Esophagus squamous epithelium (tissue), 5 donors: ENCODE measurements at regions not wholly inside any gene's neighbourhood (a gene's known extent, or its start where the extent isn't known, plus 50 kb on each side); places are given as distances from the start of the nearest gene placed in this dataset.

Experiments
- DNase-seq: peaks from one replicate; lab custom pipeline; 2025; lab: John Stamatoyannopoulos, UW
- H3K27ac ChIP-seq, 4 donors: fragments of 200-600 bp; sonication (generic); one replicate each; pipeline ENCODE4 v1.5.1; 2016 to 2019; ENCODE audit warnings: mild to moderate bottlenecking in 1 of 4
- H3K27me3 ChIP-seq, 4 donors: fragments of 200-600 bp; sonication (generic); 1 replicate in 3 of 4; 2 replicates in 1 of 4; pipeline versions ENCODE4 v1.5.1 to v1.6.0; 2017 to 2021; ENCODE audit warnings: antibody characterized with exemption in 1 of 4
- H3K36me3 ChIP-seq, 3 donors: fragments of 200-600 bp; sonication (generic); one replicate each; pipeline ENCODE4 v1.5.1; 2016 to 2019
- H3K4me1 ChIP-seq, 3 donors: fragments of 200-600 bp; sonication (generic); one replicate each; pipeline ENCODE4 v1.5.1; 2017 to 2019
- H3K4me3 ChIP-seq, 4 donors: fragments of 200-600 bp; sonication (generic); 1 replicate in 3 of 4; 2 replicates in 1 of 4; pipeline ENCODE4 v1.5.1; 2016 to 2019; ENCODE audit warnings: mild to moderate bottlenecking in 2 of 4, moderate library complexity in 1 of 4
- H3K9me3 ChIP-seq, 3 donors: fragments of 200-600 bp; sonication (generic); one replicate each; pipeline ENCODE4 v1.5.1; 2016 to 2019
- POLR2A ChIP-seq, 4 donors: fragments of 450-650 bp; IDR thresholded peaks; one replicate each; pipeline ENCODE4 v1.6.1; 2017; ENCODE audit warnings: antibody characterized with exemption in 4 of 4, mild to moderate bottlenecking in 4 of 4, moderate library complexity in 3 of 4
- WGBS, 2 donors: methylation state at CpG; one replicate each; pipeline ENCODE4 v1.1.5; 2018; 5-methylcytosine and 5-hydroxymethylcytosine counted together
- intact Hi-C: fragments of 100-400 bp; cut with DNase I; formaldehyde crosslinking; loops from one replicate; pipeline ENCODE4 v1.15.0; 2022
- TF ChIP-seq, protein P1 (sequence below), 6 experiments: fragments of 450-650 bp in 4 of 6; fragments of 200-600 bp in 2 of 6; sonication (generic) in 2 of 6; IDR thresholded peaks; one replicate each; pipeline ENCODE4 v1.5.1; 2016 to 2019; ENCODE audit warnings: antibody characterized with exemption in 6 of 6, mild to moderate bottlenecking in 4 of 6, moderate library complexity in 4 of 6
- donor health status: DM: yes; HTN: yes; CAD: no.

DNA sequence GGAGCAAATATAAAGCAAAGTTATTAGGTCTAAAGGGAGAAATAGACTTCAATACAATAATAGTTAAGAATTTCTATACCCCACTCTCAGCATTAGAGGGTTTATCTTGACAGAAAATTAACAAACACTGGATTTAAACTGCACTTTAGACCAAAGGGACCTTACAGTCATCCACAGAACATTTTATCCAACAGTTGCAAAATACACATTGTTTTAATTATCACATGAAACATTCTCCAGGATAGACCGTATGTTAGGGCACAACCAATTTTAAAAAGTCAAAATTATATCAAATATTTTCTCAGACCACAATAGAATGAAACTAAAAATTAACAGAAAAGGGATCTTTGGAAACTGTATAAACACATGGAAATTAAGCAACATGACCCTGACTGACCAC lies 384.5 kb upstream of the C1orf87 start:
- H3K4me3 ChIP-seq: no peak overlapping the region
- no peaks in the 10 kb centered on the region for H3K27me3 ChIP-seq
- DNase-seq: no peak
- H3K9me3 ChIP-seq: peaks cover 0 to 5% (median 0%) of the 10 kb centered on the region in 3 donors
- H3K36me3 ChIP-seq: no peaks in the 10 kb centered on the region
- H3K4me1 ChIP-seq: no peaks in the 10 kb centered on the region
- 82 to 84% methylated on average over 1 of the region's 1 CpG for WGBS, 2 donors
- intact Hi-C loops: no loop called here
- no peak overlapping the region for H3K27ac ChIP-seq
- TF ChIP-seq, protein P1, sequence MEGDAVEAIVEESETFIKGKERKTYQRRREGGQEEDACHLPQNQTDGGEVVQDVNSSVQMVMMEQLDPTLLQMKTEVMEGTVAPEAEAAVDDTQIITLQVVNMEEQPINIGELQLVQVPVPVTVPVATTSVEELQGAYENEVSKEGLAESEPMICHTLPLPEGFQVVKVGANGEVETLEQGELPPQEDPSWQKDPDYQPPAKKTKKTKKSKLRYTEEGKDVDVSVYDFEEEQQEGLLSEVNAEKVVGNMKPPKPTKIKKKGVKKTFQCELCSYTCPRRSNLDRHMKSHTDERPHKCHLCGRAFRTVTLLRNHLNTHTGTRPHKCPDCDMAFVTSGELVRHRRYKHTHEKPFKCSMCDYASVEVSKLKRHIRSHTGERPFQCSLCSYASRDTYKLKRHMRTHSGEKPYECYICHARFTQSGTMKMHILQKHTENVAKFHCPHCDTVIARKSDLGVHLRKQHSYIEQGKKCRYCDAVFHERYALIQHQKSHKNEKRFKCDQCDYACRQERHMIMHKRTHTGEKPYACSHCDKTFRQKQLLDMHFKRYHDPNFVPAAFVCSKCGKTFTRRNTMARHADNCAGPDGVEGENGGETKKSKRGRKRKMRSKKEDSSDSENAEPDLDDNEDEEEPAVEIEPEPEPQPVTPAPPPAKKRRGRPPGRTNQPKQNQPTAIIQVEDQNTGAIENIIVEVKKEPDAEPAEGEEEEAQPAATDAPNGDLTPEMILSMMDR (IDR thresholded peaks at IDR 0.05): no peak
- TF ChIP-seq POLR2A (IDR thresholded peaks at IDR 0.05): no peak

DNA sequence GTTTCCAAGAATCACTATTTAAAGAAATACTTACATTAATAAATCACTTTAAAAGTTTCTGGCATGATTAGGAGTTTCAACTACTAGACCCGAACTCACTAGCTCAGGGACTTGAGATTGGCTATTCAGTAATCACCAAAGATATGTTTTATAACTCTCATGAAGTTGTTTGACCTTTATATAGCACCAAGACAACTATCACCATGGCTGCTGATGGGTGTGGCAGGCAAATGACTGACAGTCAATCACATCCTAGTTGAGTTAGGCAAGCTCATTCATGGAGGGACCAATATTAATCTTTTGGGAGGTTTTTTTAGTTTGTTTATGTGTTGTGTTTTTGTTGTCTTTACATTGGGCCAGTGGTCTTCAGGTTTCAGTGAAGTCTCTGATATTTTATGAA lies 376.3 kb upstream of the C1orf87 start:
- Histone ChIP-seq H3K4me1 (no peaks in the 10 kb centered on the region), H3K27me3 (no peaks in the 10 kb centered on the region), H3K4me3 (no peak overlapping the region), H3K9me3 (no peaks in the 10 kb centered on the region), H3K36me3 (no peaks in the 10 kb centered on the region), H3K27ac (no peak overlapping the region)
- intact Hi-C loops: no loop called here
- WGBS, 2 donors: 42 to 62% methylated on average over 1 of the region's 1 CpG
- DNase-seq: no peak
- TF ChIP-seq POLR2A (IDR thresholded peaks at IDR 0.05): no peak
- TF ChIP-seq, protein P1 (IDR thresholded peaks at IDR 0.05): no peak

- 15 to 17% methylated on average over 1 of the region's 1 CpG for WGBS, 2 donors
- H3K4me1 ChIP-seq: no peaks in the 10 kb centered on the region
- intact Hi-C loops: no loop called here
Observed at GRCh38 chr1:60448850-60449249, 375.3 kb upstream of the C1orf87 start.

GRCh38 chr1:60444680-60445079 lies 371.1 kb upstream of the C1orf87 start:
- DNase-seq: no peak
- 65% methylated on average over 1 of the region's 1 CpG for WGBS, 2 donors
- Histone ChIP-seq H3K9me3 (no peaks in the 10 kb centered on the region), H3K27me3 (no peaks in the 10 kb centered on the region), H3K36me3 (no peaks in the 10 kb centered on the region), H3K27ac (no peak overlapping the region), H3K4me1 (no peaks in the 10 kb centered on the region), H3K4me3 (no peak overlapping the region)
- intact Hi-C loops: no loop called here
- no peak for TF ChIP-seq POLR2A (IDR thresholded peaks at IDR 0.05)
- TF ChIP-seq, protein P1 (IDR thresholded peaks at IDR 0.05): no peak

More at GRCh38 chr1:60448850-60449249, 375.3 kb upstream of the C1orf87 start:
- no peaks in the 10 kb centered on the region for H3K9me3 ChIP-seq
- no peak for DNase-seq
- no peak overlapping the region for H3K4me3 ChIP-seq
- H3K27ac ChIP-seq: no peak overlapping the region
- no peaks in the 10 kb centered on the region for H3K36me3 ChIP-seq
- no peaks in the 10 kb centered on the region for H3K27me3 ChIP-seq
- TF ChIP-seq, protein P1 (IDR thresholded peaks at IDR 0.05): no peak
- no peak for TF ChIP-seq POLR2A (IDR thresholded peaks at IDR 0.05)

GRCh38 chr1:60436186-60436585 lies 362.6 kb upstream of the C1orf87 start:
- H3K9me3 ChIP-seq: peaks cover 0 to 9% (median 0%) of the 10 kb centered on the region in 3 donors
- 81 to 89% methylated on average over 2 of the region's 2 CpGs for WGBS, 2 donors
- intact Hi-C loops: no loop called here
- no peak overlapping the region for H3K4me3 ChIP-seq
- no peaks in the 10 kb centered on the region for H3K36me3 ChIP-seq
- no peaks in the 10 kb centered on the region for H3K4me1 ChIP-seq
- no peak overlapping the region for H3K27ac ChIP-seq
- H3K27me3 ChIP-seq: no peaks in the 10 kb centered on the region
- no peak for DNase-seq
- TF ChIP-seq, protein P1 (IDR thresholded peaks at IDR 0.05): no peak
- TF ChIP-seq POLR2A (IDR thresholded peaks at IDR 0.05): no peak
